Ovary (tissue), 7 donors: ENCODE measurements at regions not wholly inside any gene's neighbourhood (a gene's known extent, or its start where the extent isn't known, plus 50 kb on each side); places are given as distances from the start of the nearest gene placed in this dataset.

Experiments
- DNase-seq, 5 donors: peaks; one replicate each; pipeline ENCODE4 v3.0.0-alpha.2; 2019 to 2020
- H3K27ac ChIP-seq, 2 donors: fragments of 200-600 bp; one replicate each; pipeline versions ENCODE4 v1.5.1 to v1.8.0; 2019 to 2022
- H3K27me3 ChIP-seq: fragments of 200-600 bp; one replicate; pipeline ENCODE4 v1.8.0; 2022
- H3K36me3 ChIP-seq: fragments of 200-600 bp; sonication (generic); one replicate; pipeline ENCODE4 v1.5.1; 2019
- H3K4me1 ChIP-seq: one replicate; pipeline ENCODE4 v1.8.1; 2013; ENCODE audit warnings: mild to moderate bottlenecking, moderate library complexity; ENCODE audit not compliant: insufficient read depth
- H3K4me3 ChIP-seq: fragments of 200-600 bp; sonication (generic); one replicate; pipeline ENCODE4 v1.5.1; 2017
- H3K9me3 ChIP-seq, 2 donors: fragments of 200-600 bp in 1 of 2; sonication (generic) in 1 of 2; one replicate each; pipeline versions ENCODE4 v1.5.1 to v1.8.1; 2013 to 2019; ENCODE audit warnings: mild to moderate bottlenecking in 1 of 2, moderate library complexity in 1 of 2
- EP300 ChIP-seq: sonication (generic); formaldehyde crosslinking; IDR thresholded peaks from one replicate; pipeline ENCODE4 v1.6.1; 2017; ENCODE audit warnings: antibody characterized with exemption
- POLR2A ChIP-seq: fragments of 450-650 bp; IDR thresholded peaks from one replicate; pipeline ENCODE4 v1.6.1; 2017; ENCODE audit warnings: antibody characterized with exemption, mild to moderate bottlenecking, moderate library complexity
- WGBS, 3 donors: extraction: QIAGEN DNeasy Blood & Tissue Kit in 1 of 3; methylation state at CpG; one replicate each; pipeline versions ENCODE4 v1.1.5 to v1.1.7; 2013 to 2017; 5-methylcytosine and 5-hydroxymethylcytosine counted together
- intact Hi-C, 4 donors: fragments of 100-400 bp; cut with DNase I; formaldehyde crosslinking; loops; one replicate each; pipeline versions ENCODE4 v1.11.0 to v1.15.1; 2022 to 2023
- TF ChIP-seq, protein P1 (sequence below), 3 donors: fragments of 450-650 bp in 2 of 3; fragments of 200-600 bp in 1 of 3; IDR thresholded peaks; one replicate each; pipeline versions ENCODE4 v1.5.1 to v1.8.0; 2016 to 2022; ENCODE audit warnings: antibody characterized with exemption in 3 of 3, mild to moderate bottlenecking in 1 of 3
- donor health status: DM: no; HTN: no; CAD: no; lungs with moderate emphysema.
- donor health status: DM: no; HTN: no; CAD: no.
- donor health status: Bipolar disorder and iron deficiency.
- donor health status: DM: no; HTN: no; CAD: no.
- donor health status: DM: yes; HTN: yes; CAD: no.

DNA sequence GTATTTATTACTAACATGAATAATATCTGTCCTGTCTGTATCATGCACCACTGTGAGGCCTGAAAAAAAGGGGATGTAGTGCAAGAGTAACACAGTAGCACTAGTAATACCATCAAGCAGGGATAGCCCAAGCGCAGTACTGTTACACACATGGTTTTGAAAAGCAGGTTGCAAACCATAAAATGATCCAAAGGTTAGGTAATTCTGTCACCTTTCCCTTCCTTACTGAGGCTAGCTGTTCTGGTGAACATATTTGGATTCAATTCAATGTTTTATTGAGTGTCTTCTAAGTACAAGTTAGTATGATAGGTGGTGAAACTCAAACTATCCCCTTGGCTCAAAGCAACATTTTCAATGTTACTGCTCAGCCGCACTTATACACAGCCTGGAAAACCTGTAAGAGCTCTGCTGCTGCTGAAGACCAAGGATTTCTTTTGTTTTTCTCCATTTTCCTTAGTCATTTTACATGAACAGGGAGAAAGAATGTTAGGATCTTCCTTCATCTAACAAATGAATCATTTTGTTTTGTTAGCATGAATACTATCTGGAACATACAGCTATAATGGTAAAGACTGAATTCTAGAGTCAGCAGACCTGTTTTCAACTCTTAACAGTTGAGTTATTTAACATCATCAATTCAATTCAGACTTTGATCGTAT is 102.5 kb upstream of the ITPRID2 start:
- TF ChIP-seq, protein P1, sequence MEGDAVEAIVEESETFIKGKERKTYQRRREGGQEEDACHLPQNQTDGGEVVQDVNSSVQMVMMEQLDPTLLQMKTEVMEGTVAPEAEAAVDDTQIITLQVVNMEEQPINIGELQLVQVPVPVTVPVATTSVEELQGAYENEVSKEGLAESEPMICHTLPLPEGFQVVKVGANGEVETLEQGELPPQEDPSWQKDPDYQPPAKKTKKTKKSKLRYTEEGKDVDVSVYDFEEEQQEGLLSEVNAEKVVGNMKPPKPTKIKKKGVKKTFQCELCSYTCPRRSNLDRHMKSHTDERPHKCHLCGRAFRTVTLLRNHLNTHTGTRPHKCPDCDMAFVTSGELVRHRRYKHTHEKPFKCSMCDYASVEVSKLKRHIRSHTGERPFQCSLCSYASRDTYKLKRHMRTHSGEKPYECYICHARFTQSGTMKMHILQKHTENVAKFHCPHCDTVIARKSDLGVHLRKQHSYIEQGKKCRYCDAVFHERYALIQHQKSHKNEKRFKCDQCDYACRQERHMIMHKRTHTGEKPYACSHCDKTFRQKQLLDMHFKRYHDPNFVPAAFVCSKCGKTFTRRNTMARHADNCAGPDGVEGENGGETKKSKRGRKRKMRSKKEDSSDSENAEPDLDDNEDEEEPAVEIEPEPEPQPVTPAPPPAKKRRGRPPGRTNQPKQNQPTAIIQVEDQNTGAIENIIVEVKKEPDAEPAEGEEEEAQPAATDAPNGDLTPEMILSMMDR (IDR thresholded peaks at IDR 0.05), result no peak
- TF ChIP-seq POLR2A, result no peak
- TF ChIP-seq EP300, result no peak
- DNase-seq, result no peak
- Histone ChIP-seq H3K4me1 (no peaks in the 10 kb centered on the region), H3K36me3 (no peaks in the 10 kb centered on the region), H3K4me3 (no peak overlapping the region), H3K27me3 (no peaks in the 10 kb centered on the region), H3K9me3 (no peaks in the 10 kb centered on the region), H3K27ac (no peak overlapping the region)
- intact Hi-C loops, result no loop called here
- 92 to 98% (median 95%) methylated on average over 3 of the region's 3 CpGs for WGBS, 3 donors

DNA sequence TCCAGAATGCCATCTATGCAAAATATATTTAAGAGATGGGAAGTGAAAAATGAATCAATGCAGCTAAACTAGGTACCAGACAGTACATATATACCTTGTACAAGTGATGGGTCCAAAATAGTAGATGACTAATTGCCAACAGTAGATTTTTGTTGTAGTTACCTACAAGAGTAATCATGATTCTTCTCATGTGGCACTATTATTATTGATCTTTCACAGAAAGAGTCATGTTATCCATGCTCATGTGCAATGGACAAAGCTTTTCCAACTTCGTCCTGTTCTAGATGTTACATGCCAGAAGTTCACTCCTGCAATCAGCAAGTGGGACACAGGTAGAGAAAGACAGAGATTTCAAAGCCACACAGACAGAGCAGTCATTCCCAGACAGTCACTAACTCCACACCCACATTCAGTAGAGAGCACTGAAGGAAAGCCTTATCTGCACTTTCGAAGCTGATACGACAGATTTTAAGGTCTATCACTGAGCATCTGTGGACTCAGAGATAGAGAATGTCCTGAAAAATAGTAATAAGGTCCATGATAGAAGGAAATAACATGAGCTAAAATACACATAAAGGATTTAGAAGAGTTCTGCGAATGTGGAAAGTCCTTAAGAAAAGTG is 101.6 kb upstream of the ITPRID2 start:
- H3K27me3 ChIP-seq, result no peaks in the 10 kb centered on the region
- H3K27ac ChIP-seq, result no peak overlapping the region
- WGBS, 3 donors, result 77 to 92% (median 86%) methylated on average over 4 of the region's 4 CpGs
- DNase-seq, result no peak
- H3K4me3 ChIP-seq, result no peak overlapping the region
- TF ChIP-seq, protein P1 (IDR thresholded peaks at IDR 0.05), result no peak
- TF ChIP-seq EP300 (no peak), POLR2A (no peak)
- intact Hi-C loops, result no loop called here
- no peaks in the 10 kb centered on the region for H3K4me1 ChIP-seq
- H3K36me3 ChIP-seq, result no peaks in the 10 kb centered on the region
- H3K9me3 ChIP-seq, result no peaks in the 10 kb centered on the region

DNA sequence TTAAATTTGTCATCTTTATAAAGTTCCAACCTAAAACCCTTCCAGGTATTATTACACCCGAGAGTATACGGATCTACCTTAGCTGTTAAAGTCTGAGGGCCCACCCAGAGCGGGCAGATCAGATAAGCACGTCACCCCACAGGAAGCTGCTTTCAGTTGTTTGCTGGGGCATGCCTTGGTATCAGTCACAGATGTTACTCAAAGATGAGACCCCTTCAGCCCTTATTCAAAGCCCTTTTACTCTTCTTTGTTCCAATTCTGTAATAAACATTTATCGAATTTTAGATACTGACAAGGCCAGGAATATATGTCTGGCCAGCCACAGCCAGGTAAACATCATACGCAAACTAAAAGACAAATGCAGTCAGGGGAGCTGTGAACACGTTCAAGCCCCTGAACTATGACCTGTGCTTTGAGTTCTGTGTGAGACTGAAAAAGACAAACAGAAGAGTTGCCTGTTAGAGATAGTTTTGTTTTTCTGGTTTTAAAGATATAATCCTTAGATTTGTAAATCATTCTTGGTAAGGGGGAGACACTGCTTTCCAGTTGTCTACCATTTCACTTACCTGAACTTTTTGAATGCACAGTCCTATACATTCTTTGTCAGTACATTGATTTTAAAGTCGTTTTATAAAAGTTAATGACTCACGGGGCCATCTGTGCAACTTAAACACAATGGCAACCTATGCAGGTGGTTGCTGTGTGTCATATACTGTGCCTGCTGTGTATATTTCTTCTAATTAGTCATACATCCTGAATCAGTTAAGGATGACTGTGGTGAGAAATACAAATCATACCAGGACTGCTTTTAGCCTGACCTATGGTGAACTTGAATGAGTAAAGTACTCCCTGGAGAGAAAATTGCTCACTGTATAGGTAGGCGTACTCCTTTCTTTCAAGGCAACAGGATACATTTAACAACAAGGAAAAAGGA is 100.5 kb upstream of the ITPRID2 start:
- TF ChIP-seq, protein P1 (IDR thresholded peaks at IDR 0.05), result no peak
- no peak for TF ChIP-seq EP300
- no peak for TF ChIP-seq POLR2A
- Histone ChIP-seq H3K36me3 (no peaks in the 10 kb centered on the region), H3K9me3 (no peaks in the 10 kb centered on the region), H3K27me3 (no peaks in the 10 kb centered on the region), H3K27ac (no peak overlapping the region), H3K4me1 (no peaks in the 10 kb centered on the region), H3K4me3 (no peak overlapping the region)
- no peak for DNase-seq
- intact Hi-C loops, result no loop called here
- WGBS, 3 donors, result 77 to 84% (median 79%) methylated on average over 10 of the region's 10 CpGs

DNA sequence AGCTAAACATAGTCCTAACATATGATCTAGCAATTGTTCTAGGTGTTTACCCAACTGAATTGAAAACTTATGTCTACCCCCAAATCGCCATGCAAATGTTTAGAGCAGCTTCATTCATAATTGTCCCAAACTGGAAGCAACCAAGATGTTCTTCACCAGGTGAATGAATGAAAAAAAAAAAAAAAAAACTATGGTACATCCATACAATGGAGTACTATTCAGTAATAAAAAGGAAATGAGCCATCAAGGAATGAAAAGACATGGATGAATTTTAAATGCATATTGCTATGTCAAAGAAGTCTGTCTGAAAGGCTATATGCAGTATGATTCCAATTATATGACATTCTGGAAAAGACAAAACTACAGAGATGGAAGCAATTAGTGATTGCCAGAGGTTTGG is 98.6 kb upstream of the ITPRID2 start:
- Histone ChIP-seq H3K36me3 (no peaks in the 10 kb centered on the region), H3K9me3 (no peaks in the 10 kb centered on the region), H3K4me3 (no peak overlapping the region), H3K27ac (no peak overlapping the region), H3K4me1 (no peaks in the 10 kb centered on the region), H3K27me3 (no peaks in the 10 kb centered on the region)
- TF ChIP-seq POLR2A, result no peak
- no peak for TF ChIP-seq EP300
- TF ChIP-seq, protein P1 (IDR thresholded peaks at IDR 0.05), result no peak
- WGBS, 3 donors, result 93 to 97% (median 97%) methylated on average over 1 of the region's 1 CpG
- DNase-seq, result no peak
- intact Hi-C loops, result no loop called here
